ENCODE measurements at regions not wholly inside any gene's neighbourhood (a gene's known extent, or its start where the extent isn't known, plus 50 kb on each side); places are given as distances from the start of the nearest gene placed in this dataset.
"Not testable (repeated sequence)": the region's sequence is repeated elsewhere in the genome, so short reads cannot be mapped to it uniquely, and the experiment has no call there.

DNA sequence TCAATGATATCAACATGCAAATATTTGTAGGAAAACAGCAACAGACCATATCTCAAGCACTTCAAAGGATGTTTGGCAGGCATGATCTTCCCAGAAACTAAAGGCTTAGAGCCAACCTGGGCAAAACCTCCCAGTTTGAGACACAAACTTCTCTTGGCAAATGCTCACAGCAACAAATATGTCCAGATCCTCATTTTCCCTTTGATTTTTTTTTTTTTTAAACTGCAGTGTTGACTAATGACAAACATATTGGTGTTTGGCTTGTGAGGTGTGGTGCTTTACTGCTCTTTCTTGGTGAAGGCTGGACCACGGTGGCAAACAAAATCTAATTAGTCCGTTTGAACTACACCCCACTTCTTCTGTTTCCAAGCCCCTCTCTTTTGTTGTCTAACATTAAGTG lies 87.2 kb downstream of the EBLN2 start:
- Mint-ChIP-seq H3K36me3 (ENCODE audit: low read depth) (no peaks in the 10 kb centered on the region), H3K4me3 (no peak overlapping the region), H3K27ac (no peak overlapping the region), H3K27me3 (ENCODE audit: insufficient read depth) (no peaks in the 10 kb centered on the region), H3K9me3 (peaks cover 9% of the 10 kb centered on the region), H3K4me1 (peaks cover 20% of the 10 kb centered on the region)
- Histone ChIP-seq H3K4me1 (ENCODE audit: control insufficient read depth, insufficient read depth, low read length) (peaks cover 13% of the 10 kb centered on the region), H3K4me3 (ENCODE audit: low read length) (no peak overlapping the region), H3K27me3 (ENCODE audit: control insufficient read depth, insufficient read depth, low read length, poor library complexity, severe bottlenecking) (no peaks in the 10 kb centered on the region), H3K9ac (ENCODE audit: extremely low read depth, low read length, poor library complexity, severe bottlenecking) (no peak overlapping the region), H3K36me3 (ENCODE audit: control insufficient read depth, insufficient read depth, low read length) (no peaks in the 10 kb centered on the region), H3K27ac (ENCODE audit: low read depth, low read length) (no peak overlapping the region), H3K9me3 (ENCODE audit: control insufficient read depth, low read length) (peaks cover 9% of the 10 kb centered on the region)
- TF ChIP-seq CTCF (conservative IDR thresholded peaks at IDR 0.05) = no peak
- 80 to 100% methylated on average over 1 of the region's 2 CpGs for WGBS, 2 experiments (ENCODE audit: insufficient coverage in 1 of 2, insufficient read length in 1 of 2)
- no peak for DNase-seq

DNA sequence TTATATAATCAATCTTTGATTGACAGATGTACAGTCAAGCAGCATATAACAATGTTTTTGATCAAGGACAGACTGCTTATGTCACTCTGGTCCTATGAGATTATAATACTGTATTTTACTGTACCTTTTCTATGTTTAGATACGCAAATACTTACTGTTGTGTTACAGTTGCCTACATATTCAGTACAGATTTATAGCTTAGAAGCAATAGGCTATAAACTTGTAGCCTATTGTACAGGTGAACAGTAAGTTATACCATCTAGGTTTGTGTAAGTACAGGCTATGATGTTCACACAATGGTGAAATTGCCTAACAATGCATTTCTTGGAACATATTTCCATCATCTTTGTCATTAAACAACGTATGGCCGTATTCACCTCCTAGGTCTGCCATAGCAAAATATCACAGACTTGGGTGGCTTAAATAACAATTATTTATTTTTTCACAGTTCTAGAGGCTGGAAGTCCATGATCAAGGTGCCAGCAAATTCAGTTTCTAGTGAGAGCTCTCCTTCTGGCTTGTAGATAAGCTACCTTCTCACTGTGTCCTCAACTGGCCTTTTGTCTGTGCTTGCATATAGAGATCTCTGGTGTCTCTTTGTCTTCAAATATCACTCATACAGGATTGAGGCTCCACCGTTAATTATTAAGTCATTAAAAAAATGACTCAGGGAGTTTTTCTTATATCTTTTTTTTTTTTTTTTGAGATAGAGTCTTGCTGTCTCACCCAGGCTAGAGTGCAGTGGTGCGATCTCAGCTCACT lies 89.1 kb downstream of the EBLN2 start:
- no peaks in the 10 kb centered on the region for H3K27me3 Mint-ChIP-seq (ENCODE audit: insufficient read depth)
- no peaks in the 10 kb centered on the region for H3K36me3 Mint-ChIP-seq (ENCODE audit: low read depth)
- no peaks in the 10 kb centered on the region for H3K36me3 ChIP-seq (ENCODE audit: control insufficient read depth, insufficient read depth, low read length)
- 94 to 100% methylated on average over 2 to 5 of the region's 5 CpGs for WGBS, 2 experiments (ENCODE audit: insufficient coverage in 1 of 2, insufficient read length in 1 of 2)
- no peaks in the 10 kb centered on the region for H3K27me3 ChIP-seq (ENCODE audit: control insufficient read depth, insufficient read depth, low read length, poor library complexity, severe bottlenecking)
- H3K9me3 Mint-ChIP-seq = peaks cover 9% of the 10 kb centered on the region
- no peak overlapping the region for H3K4me3 Mint-ChIP-seq
- peaks cover 8% of the 10 kb centered on the region for H3K4me1 ChIP-seq (ENCODE audit: control insufficient read depth, insufficient read depth, low read length)
- no peak for TF ChIP-seq CTCF (conservative IDR thresholded peaks at IDR 0.05)
- H3K4me3 ChIP-seq (ENCODE audit: low read length) = no peak overlapping the region
- H3K4me1 Mint-ChIP-seq = peaks cover 32% of the 10 kb centered on the region
- H3K27ac Mint-ChIP-seq = no peak overlapping the region
- no peak overlapping the region for H3K27ac ChIP-seq (ENCODE audit: low read depth, low read length)
- no peak for DNase-seq
- H3K9ac ChIP-seq (ENCODE audit: extremely low read depth, low read length, poor library complexity, severe bottlenecking) = no peak overlapping the region
- H3K9me3 ChIP-seq (ENCODE audit: control insufficient read depth, low read length) = peaks cover 9% of the 10 kb centered on the region

GRCh38 chr3:73152571-73152970 lies 91.1 kb downstream of the EBLN2 start:
- H3K4me1 Mint-ChIP-seq = peaks cover 47% of the 10 kb centered on the region
- H3K4me3 ChIP-seq (ENCODE audit: low read length); H3K36me3 ChIP-seq (ENCODE audit: control insufficient read depth, insufficient read depth, low read length); H3K36me3 Mint-ChIP-seq (ENCODE audit: low read depth); H3K27me3 ChIP-seq (ENCODE audit: control insufficient read depth, insufficient read depth, low read length, poor library complexity, severe bottlenecking); H3K9ac ChIP-seq (ENCODE audit: extremely low read depth, low read length, poor library complexity, severe bottlenecking); H3K4me3 Mint-ChIP-seq; H3K27me3 Mint-ChIP-seq (ENCODE audit: insufficient read depth); H3K27ac Mint-ChIP-seq; H3K4me1 ChIP-seq (ENCODE audit: control insufficient read depth, insufficient read depth, low read length); H3K27ac ChIP-seq (ENCODE audit: low read depth, low read length); H3K9me3 Mint-ChIP-seq; H3K9me3 ChIP-seq (ENCODE audit: control insufficient read depth, low read length): not testable (repeated sequence)
- DNase-seq = peak; percentile 2
- WGBS, 2 experiments (ENCODE audit: insufficient coverage in 1 of 2, insufficient read length in 1 of 2) = 96 to 97% methylated on average over 18 to 22 of the region's 22 CpGs

- not testable (repeated sequence) for H3K27ac ChIP-seq (ENCODE audit: low read depth, low read length); H3K36me3 ChIP-seq (ENCODE audit: control insufficient read depth, insufficient read depth, low read length); H3K9ac ChIP-seq (ENCODE audit: extremely low read depth, low read length, poor library complexity, severe bottlenecking); H3K4me3 Mint-ChIP-seq; H3K4me1 ChIP-seq (ENCODE audit: control insufficient read depth, insufficient read depth, low read length); H3K4me3 ChIP-seq (ENCODE audit: low read length); H3K27me3 ChIP-seq (ENCODE audit: control insufficient read depth, insufficient read depth, low read length, poor library complexity, severe bottlenecking); H3K9me3 ChIP-seq (ENCODE audit: control insufficient read depth, low read length); H3K27me3 Mint-ChIP-seq (ENCODE audit: insufficient read depth); H3K36me3 Mint-ChIP-seq (ENCODE audit: low read depth); DNase-seq
- H3K4me1 Mint-ChIP-seq = peaks cover 52% of the 10 kb centered on the region
- peaks cover 11% of the 10 kb centered on the region for H3K9me3 Mint-ChIP-seq
- peak overlapping the region; percentile 90 for H3K27ac Mint-ChIP-seq
- WGBS, 2 experiments (ENCODE audit: insufficient coverage in 1 of 2, insufficient read length in 1 of 2) = 79 to 94% methylated on average over 2 of the region's 2 CpGs
Measured at GRCh38 chr3:73153057-73153456, 91.6 kb downstream of the EBLN2 start.

DNA sequence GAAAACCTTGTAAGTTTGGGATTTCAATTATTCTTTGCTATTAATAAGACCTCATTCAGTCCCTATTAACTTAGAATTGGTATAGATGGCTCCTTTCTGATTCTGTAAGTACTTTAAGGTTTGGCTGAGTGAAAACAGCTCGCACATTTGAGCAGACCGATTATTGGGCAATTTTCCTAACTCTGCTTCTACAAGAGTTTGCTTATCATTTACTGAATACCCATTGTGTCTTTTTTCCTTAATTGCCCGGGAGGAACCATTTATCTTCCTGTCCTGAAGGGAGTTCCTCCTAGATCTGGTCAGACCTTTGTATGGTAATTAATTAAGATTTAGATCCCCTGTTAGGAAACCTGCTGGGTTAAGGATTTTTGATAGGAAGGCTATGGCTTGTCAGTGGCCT lies 92.8 kb downstream of the EBLN2 start:
- Mint-ChIP-seq H3K4me1 (peaks cover 43% of the 10 kb centered on the region), H3K9me3 (peaks cover 23% of the 10 kb centered on the region), H3K27ac (peak overlapping the region; percentile 90)
- H3K27me3 ChIP-seq (ENCODE audit: control insufficient read depth, insufficient read depth, low read length, poor library complexity, severe bottlenecking); DNase-seq; H3K4me3 Mint-ChIP-seq; H3K4me3 ChIP-seq (ENCODE audit: low read length); H3K9ac ChIP-seq (ENCODE audit: extremely low read depth, low read length, poor library complexity, severe bottlenecking); H3K27me3 Mint-ChIP-seq (ENCODE audit: insufficient read depth); H3K4me1 ChIP-seq (ENCODE audit: control insufficient read depth, insufficient read depth, low read length); H3K27ac ChIP-seq (ENCODE audit: low read depth, low read length); H3K36me3 ChIP-seq (ENCODE audit: control insufficient read depth, insufficient read depth, low read length); H3K36me3 Mint-ChIP-seq (ENCODE audit: low read depth): not testable (repeated sequence)
- 34 to 61% methylated on average over 2 to 3 of the region's 3 CpGs for WGBS, 2 experiments (ENCODE audit: insufficient coverage in 1 of 2, insufficient read length in 1 of 2)
- peaks cover 21% of the 10 kb centered on the region for H3K9me3 ChIP-seq (ENCODE audit: control insufficient read depth, low read length)

DNA sequence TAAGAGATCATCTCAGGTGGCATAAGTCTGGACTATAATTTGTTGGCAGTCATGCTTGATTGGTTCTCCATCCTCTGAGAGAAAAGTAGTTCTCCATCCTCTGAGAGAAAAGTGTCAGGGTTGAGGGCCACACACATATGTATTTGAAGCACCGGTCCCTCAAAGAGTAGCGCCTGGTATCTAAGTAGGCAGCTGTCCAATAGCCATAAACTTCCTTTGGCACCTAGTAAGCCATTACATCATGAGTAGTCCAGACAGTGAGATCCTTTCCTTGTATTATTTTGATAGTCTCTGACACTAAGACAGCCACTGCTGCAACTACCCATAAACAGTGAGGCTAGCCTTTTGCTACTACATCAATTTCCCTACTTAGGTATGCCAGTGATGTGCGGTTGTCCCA lies 94.0 kb downstream of the EBLN2 start:
- not testable (repeated sequence) for H3K36me3 Mint-ChIP-seq (ENCODE audit: low read depth); H3K27me3 Mint-ChIP-seq (ENCODE audit: insufficient read depth); DNase-seq; H3K4me1 ChIP-seq (ENCODE audit: control insufficient read depth, insufficient read depth, low read length); H3K4me3 ChIP-seq (ENCODE audit: low read length); H3K27ac ChIP-seq (ENCODE audit: low read depth, low read length); H3K27me3 ChIP-seq (ENCODE audit: control insufficient read depth, insufficient read depth, low read length, poor library complexity, severe bottlenecking); H3K36me3 ChIP-seq (ENCODE audit: control insufficient read depth, insufficient read depth, low read length); H3K4me3 Mint-ChIP-seq; H3K27ac Mint-ChIP-seq; H3K9ac ChIP-seq (ENCODE audit: extremely low read depth, low read length, poor library complexity, severe bottlenecking)
- H3K9me3 ChIP-seq (ENCODE audit: control insufficient read depth, low read length) = peaks cover 24% of the 10 kb centered on the region
- peaks cover 29% of the 10 kb centered on the region for H3K9me3 Mint-ChIP-seq
- H3K4me1 Mint-ChIP-seq = peaks cover 43% of the 10 kb centered on the region
- 98 to 100% methylated on average over 2 to 3 of the region's 3 CpGs for WGBS, 2 experiments (ENCODE audit: insufficient coverage in 1 of 2, insufficient read length in 1 of 2)
